ENCODE measurements at regions not wholly inside any gene's neighbourhood (a gene's known extent, or its start where the extent isn't known, plus 50 kb on each side); places are given as distances from the start of the nearest gene placed in this dataset.

DNA sequence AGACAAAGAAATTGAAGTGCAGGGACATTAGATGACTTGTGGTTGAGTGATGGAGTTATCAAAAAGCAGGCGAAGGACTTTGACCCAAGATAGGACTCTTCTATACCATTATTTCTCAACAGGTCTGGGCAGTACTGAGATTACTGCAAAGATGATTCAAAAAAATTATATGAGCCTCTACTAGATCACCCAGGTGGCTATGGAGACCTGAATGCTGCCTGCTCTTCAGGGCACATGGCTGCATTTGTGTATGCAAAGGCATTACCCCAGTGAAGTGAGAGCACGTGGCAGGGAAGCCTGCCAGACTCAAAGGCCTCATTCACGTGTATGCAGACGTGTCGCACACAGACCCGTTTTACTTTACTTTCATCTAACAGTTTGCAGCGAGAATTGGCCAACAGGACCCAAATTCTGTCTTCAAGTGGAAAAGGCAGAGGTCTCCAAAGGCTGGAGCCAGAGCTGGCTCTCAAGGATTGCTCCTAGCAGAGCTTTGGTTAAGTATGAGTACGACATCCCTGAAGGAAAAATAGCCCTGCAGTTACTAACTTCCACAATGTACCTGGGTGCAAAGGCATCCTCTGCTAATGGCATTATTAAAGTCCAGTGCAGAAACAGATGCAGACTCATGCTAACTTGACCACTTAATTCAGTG is 113.8 kb upstream of the ARMC2 start:
- no peak overlapping the region for H3K4me3 ChIP-seq (ENCODE audit: low read depth, low read length)
- DNase-seq (ENCODE audit: low read depth): no peak
- TF ChIP-seq, protein P1, sequence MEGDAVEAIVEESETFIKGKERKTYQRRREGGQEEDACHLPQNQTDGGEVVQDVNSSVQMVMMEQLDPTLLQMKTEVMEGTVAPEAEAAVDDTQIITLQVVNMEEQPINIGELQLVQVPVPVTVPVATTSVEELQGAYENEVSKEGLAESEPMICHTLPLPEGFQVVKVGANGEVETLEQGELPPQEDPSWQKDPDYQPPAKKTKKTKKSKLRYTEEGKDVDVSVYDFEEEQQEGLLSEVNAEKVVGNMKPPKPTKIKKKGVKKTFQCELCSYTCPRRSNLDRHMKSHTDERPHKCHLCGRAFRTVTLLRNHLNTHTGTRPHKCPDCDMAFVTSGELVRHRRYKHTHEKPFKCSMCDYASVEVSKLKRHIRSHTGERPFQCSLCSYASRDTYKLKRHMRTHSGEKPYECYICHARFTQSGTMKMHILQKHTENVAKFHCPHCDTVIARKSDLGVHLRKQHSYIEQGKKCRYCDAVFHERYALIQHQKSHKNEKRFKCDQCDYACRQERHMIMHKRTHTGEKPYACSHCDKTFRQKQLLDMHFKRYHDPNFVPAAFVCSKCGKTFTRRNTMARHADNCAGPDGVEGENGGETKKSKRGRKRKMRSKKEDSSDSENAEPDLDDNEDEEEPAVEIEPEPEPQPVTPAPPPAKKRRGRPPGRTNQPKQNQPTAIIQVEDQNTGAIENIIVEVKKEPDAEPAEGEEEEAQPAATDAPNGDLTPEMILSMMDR (IDR thresholded peaks at IDR 0.05; ENCODE audit: insufficient read depth, low read depth, low read length, missing control alignments): no peak

DNA sequence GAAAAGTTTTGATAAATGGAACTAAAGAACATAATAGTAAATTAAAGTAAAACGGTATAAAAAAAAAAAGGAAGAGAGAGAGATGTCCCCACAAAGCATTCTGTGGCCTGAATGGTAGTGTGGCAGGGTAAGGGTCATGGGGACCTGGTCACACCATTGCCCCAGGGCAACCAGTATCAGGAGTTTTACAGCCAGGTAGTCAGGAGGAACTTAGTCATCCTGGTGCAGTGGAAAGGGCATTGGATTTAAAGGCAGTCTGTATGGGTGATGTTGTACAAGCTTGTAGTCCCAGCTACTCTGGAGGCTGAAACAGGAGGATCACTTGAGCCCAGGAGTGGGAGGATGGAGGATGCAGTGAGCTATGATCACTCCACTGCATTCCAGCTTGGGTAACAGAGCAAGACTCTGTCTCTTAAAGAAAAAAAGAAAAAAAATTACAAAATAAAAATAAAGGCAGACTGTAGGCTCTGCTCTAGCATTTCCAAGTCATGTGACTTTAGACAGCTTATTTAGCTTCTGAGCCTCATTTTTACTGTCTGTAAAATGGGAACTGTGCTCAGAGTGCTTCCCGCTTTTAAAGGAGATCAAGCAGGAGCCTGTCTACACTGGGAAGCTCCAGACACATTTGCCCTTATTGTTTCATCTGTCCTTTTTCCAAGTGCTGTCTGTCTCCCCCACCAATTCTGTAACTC is 112.8 kb upstream of the ARMC2 start:
- no peak overlapping the region for H3K4me3 ChIP-seq (ENCODE audit: low read depth, low read length)
- DNase-seq (ENCODE audit: low read depth): no peak
- TF ChIP-seq, protein P1 (IDR thresholded peaks at IDR 0.05; ENCODE audit: insufficient read depth, low read depth, low read length, missing control alignments): no peak

DNA sequence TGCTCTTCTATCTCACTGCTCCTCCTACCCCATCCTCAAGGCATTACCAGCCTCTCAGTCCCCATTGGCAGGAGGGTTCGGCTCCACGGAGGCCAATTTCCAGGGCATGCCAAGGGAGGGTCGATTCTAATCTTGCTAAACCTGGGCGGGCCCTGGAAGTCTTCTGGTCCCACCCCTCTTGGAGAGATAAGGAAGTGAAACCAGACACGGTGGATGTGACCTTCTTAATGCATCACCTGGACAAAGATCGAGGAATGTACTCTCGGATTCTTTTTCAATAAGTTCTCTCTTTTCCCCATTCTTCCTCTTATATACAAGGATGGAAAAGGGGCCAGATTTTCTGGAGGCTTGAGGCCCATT is 112.2 kb upstream of the ARMC2 start:
- no peak overlapping the region for H3K4me3 ChIP-seq (ENCODE audit: low read depth, low read length)
- TF ChIP-seq, protein P1 (IDR thresholded peaks at IDR 0.05; ENCODE audit: insufficient read depth, low read depth, low read length, missing control alignments): no peak
- no peak for DNase-seq (ENCODE audit: low read depth)

DNA sequence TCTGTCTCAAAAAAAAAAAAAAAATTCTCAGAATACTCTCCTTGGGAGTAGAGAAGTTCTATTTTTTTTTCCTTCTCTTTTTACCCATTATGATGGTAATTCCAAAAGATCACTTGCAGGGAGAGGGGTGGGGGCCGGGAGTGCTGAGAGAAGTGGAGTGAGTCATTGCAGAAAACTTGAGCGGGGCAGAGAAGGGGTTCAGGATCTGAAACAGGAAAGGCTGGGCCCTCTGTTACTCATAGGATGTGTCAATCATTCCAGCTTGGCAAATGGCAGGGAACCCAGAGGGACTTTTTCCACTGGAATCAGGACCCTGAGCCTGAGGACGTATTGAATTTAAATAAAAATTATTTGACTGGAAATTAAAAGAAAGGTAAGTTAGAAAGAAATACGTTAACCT is 111.4 kb upstream of the ARMC2 start:
- no peak for DNase-seq (ENCODE audit: low read depth)
- H3K4me3 ChIP-seq (ENCODE audit: low read depth, low read length): no peak overlapping the region
- TF ChIP-seq, protein P1 (IDR thresholded peaks at IDR 0.05; ENCODE audit: insufficient read depth, low read depth, low read length, missing control alignments): no peak

DNA sequence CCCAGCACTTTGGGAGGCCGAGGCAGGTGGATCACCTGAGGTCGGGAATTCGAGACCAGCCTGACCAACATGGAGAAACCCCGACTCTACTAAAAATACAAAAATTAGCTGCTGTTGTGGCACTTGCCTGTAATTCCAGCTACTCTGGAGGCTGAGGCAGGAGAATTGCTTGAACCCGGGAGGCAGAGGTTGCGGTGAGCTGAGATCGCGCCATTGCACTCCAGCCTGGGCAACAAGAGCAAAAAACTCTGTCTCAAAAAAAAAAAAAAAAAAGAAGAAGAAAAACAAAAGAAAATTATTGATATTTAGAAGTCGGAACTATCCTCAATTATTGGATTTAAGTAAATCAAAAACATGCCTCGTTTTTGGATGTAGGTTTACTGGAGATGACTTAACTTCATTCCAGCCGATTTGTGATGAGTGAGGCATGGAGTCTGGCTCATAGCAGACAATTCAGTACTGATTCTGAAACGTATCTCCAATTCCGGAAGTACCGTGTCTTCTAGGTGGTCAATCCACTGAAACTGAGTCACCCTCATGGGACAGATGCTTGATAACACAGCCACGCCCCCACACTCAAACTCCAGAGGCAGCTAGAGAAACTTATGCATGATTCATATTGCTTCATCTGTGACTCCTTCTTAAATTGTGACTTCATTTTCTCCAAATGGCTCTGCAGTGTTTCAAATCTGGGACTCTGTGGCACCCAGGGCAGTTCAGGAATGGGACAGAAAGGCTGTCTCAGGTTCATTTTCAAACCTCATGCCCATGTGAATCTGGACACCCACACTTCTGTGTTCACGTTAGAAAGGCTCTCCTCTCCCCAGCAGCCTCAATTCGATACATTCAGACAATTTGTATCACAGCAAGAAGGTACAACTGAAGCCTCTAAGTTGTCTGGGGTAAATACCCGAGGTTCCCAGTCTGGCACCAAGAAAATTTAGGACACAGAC is 110.4 kb upstream of the ARMC2 start:
- TF ChIP-seq, protein P1 (IDR thresholded peaks at IDR 0.05; ENCODE audit: insufficient read depth, low read depth, low read length, missing control alignments): no peak
- H3K4me3 ChIP-seq (ENCODE audit: low read depth, low read length): no peak overlapping the region
- DNase-seq (ENCODE audit: low read depth): peak; percentile 40

DNA sequence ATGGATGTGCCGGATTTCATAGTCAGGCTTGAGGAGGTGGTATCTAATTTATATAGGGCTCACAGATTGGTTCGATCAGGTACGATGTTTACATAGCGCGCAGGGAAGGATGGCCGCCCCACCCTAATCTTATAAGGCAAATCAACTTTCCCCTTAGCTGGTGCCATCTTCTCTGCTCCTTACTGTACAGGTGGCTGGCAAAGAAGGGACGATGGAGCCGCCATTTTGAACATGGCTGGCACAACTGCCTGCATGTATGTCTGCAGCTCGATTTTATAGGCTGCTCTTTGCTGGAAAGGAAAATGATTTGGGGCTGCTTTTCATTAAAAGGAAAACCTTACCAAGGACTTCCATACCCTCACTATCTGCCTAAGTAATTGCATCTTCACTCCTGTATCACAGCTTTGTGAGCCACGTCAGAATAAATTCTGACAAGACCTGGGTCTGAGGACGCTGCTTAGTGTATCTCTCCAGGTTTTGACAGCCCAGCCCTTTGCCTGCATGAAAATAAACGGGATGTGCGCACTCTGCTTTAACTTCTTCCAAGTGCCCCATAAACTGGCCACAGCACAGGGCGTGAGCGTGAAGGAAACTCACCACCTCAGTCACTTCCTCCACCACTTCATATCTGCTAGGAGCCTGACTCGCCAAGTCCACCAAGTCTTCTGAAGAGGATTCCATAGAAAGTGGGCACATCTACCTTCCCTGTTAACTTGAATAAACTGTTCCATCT is 109.4 kb upstream of the ARMC2 start:
- TF ChIP-seq, protein P1 (IDR thresholded peaks at IDR 0.05; ENCODE audit: insufficient read depth, low read depth, low read length, missing control alignments): no peak
- no peak for DNase-seq (ENCODE audit: low read depth)
- H3K4me3 ChIP-seq (ENCODE audit: low read depth, low read length): no peak overlapping the region

Measured in GM12865 (cell line).